GM19099 (cell line): ENCODE measurements at regions not wholly inside any gene's neighbourhood (a gene's known extent, or its start where the extent isn't known, plus 50 kb on each side); places are given as distances from the start of the nearest gene placed in this dataset.

Source experiments
- POLR2A ChIP-seq: IDR thresholded peaks from 3 replicates; pipeline ENCODE4 v1.6.1; 2011; ENCODE audit warnings: low read depth; ENCODE audit not compliant: insufficient read length; ENCODE audit errors: extremely low read depth

GRCh38 chr5:91263898-91264297 is 119.2 kb downstream of the ARRDC3 start:
- TF ChIP-seq POLR2A: no peak

GRCh38 chr5:91257301-91257700 is 125.8 kb downstream of the ARRDC3 start:
- TF ChIP-seq POLR2A: no peak

- no peak for TF ChIP-seq POLR2A
These were observed 127.0 kb downstream of the ARRDC3 start for GRCh38 chr5:91256142-91256524.

GRCh38 chr5:91255396-91256141 is 127.5 kb downstream of the ARRDC3 start:
- no peak for TF ChIP-seq POLR2A

- no peak for TF ChIP-seq POLR2A
These were observed 130.2 kb downstream of the ARRDC3 start for GRCh38 chr5:91252916-91253315.

GRCh38 chr5:91245871-91246270 is 137.2 kb downstream of the ARRDC3 start:
- TF ChIP-seq POLR2A: no peak

- no peak for TF ChIP-seq POLR2A
These were observed 138.1 kb downstream of the ARRDC3 start for GRCh38 chr5:91245074-91245452.

- TF ChIP-seq POLR2A: no peak
These were observed 138.6 kb downstream of the ARRDC3 start for GRCh38 chr5:91244380-91245073.

GRCh38 chr5:91243852-91244251 is 139.3 kb downstream of the ARRDC3 start:
- TF ChIP-seq POLR2A: no peak

- no peak for TF ChIP-seq POLR2A
These were observed 139.8 kb downstream of the ARRDC3 start for GRCh38 chr5:91243286-91243685.

- no peak for TF ChIP-seq POLR2A
These were observed 142.9 kb downstream of the ARRDC3 start for GRCh38 chr5:91240175-91240574.

GRCh38 chr5:91235271-91235694 is 147.8 kb downstream of the ARRDC3 start:
- no peak for TF ChIP-seq POLR2A

GRCh38 chr5:91232523-91232922 is 150.6 kb downstream of the ARRDC3 start:
- no peak for TF ChIP-seq POLR2A

- no peak for TF ChIP-seq POLR2A
These were observed 153.9 kb downstream of the ARRDC3 start for GRCh38 chr5:91229031-91229727.

GRCh38 chr5:91228188-91228587 is 154.9 kb downstream of the ARRDC3 start:
- no peak for TF ChIP-seq POLR2A
